Retinal pigment epithelial cell (primary cell): ENCODE measurements at regions not wholly inside any gene's neighbourhood (a gene's known extent, or its start where the extent isn't known, plus 50 kb on each side); places are given as distances from the start of the nearest gene placed in this dataset.

Source experiments
- DNase-seq: peaks from one replicate; pipeline ENCODE4 v3.0.0-alpha.2; 2010; ENCODE audit warnings: low read depth
- H3K4me3 ChIP-seq: 2 replicates; pipeline ENCODE4 v1.5.1; 2011; ENCODE audit warnings: mild to moderate bottlenecking, low read length, control low read depth, moderate library complexity
- TF ChIP-seq, protein P1 (sequence below): conservative IDR thresholded peaks from 2 replicates; pipeline ENCODE4 v1.5.1; 2011; ENCODE audit warnings: low read depth, low read length, control low read depth, inconsistent platforms

DNA sequence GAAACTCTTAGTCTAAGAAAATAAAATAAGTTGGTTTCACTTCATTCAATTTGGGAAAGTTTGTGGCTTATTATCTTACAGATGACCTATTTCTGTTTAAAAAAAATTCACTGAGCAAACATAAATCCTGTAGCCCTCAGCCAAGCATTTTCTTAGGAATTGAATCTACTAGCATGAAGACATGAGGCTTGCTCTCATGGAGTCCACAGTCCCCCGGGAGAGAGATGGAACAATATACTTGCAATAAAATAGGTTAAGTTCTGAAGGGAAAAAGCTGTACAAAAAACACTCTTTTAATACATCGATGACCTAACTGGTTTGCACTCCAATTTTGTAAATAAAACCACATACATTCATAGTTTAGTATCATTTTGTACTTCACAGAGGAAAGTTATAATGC, 642.6 kb upstream of the FAM241A start:
- TF ChIP-seq, protein P1, sequence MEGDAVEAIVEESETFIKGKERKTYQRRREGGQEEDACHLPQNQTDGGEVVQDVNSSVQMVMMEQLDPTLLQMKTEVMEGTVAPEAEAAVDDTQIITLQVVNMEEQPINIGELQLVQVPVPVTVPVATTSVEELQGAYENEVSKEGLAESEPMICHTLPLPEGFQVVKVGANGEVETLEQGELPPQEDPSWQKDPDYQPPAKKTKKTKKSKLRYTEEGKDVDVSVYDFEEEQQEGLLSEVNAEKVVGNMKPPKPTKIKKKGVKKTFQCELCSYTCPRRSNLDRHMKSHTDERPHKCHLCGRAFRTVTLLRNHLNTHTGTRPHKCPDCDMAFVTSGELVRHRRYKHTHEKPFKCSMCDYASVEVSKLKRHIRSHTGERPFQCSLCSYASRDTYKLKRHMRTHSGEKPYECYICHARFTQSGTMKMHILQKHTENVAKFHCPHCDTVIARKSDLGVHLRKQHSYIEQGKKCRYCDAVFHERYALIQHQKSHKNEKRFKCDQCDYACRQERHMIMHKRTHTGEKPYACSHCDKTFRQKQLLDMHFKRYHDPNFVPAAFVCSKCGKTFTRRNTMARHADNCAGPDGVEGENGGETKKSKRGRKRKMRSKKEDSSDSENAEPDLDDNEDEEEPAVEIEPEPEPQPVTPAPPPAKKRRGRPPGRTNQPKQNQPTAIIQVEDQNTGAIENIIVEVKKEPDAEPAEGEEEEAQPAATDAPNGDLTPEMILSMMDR: no peak
- no peak overlapping the region for H3K4me3 ChIP-seq
- DNase-seq: no peak

DNA sequence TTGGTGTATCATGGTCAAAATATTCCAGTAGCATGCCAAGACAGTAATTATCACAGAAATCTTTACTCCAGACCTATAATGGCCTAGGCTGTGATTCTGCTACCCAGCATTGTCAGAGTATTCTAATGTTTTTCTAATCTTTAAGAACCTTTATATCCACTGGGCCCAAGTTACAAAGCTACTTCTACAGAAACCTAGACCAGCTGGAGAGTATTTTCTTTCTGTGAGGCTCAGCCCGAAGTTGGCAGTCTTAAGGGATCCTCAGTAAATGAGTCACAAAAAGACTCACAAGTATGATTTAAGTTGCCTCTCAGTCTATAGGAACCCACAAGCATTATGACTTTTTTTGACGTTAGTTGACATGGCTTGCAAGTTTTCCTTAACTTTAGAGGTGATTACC, 638.5 kb upstream of the FAM241A start:
- DNase-seq: no peak
- H3K4me3 ChIP-seq: no peak overlapping the region
- TF ChIP-seq, protein P1: no peak

DNA sequence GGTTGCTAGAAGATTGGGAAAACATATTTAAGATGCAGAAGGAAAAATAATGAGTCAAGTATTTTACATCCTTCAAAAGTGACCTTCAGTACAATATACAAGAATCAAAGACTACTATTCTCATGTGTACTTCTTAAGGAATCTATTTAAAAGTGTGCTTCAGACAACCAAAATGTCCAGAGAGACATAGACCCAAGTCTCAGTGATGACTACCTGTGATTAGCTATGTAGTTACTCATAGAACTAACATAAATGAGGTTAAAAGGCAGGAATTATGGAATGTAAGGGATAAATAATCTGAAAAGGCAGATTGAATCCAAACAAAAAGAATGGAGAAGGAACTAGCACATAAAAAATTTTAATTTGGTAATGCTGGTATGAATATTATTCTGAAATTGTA, 634.7 kb upstream of the FAM241A start:
- TF ChIP-seq, protein P1: no peak
- no peak for DNase-seq
- no peak overlapping the region for H3K4me3 ChIP-seq

DNA sequence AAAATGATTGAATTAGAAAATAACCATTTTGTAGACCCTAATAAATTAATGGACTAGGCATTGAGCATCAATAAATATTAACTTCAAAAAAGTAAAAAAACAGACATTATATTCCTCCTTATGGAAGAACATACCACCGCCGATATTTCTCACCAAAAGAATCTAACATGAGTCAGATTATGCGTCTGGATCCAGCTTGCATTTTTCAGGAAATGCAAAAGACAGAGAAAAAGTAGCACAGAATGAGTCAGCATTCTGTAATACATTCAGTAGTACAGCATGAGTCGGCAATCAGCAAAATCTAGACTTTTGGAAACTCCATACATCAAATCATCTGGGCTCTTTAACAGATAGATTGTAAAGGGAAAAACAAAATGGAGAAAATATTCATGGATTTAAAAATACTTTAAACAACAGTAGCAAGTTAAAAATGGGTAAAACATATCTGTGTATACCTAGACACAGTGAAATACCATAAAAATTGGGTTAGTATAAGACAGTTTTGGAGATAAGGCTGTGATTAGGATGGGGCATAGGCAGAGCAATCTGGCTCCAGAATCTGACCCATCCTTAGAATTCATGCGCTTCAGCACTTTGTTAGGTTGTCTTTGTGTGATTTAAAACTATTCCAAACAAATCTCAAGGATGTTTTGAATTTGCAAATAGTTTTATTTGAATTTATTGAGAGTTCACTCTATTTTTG, 633.0 kb upstream of the FAM241A start:
- TF ChIP-seq, protein P1: no peak
- DNase-seq: peak; percentile 30
- no peak overlapping the region for H3K4me3 ChIP-seq

DNA sequence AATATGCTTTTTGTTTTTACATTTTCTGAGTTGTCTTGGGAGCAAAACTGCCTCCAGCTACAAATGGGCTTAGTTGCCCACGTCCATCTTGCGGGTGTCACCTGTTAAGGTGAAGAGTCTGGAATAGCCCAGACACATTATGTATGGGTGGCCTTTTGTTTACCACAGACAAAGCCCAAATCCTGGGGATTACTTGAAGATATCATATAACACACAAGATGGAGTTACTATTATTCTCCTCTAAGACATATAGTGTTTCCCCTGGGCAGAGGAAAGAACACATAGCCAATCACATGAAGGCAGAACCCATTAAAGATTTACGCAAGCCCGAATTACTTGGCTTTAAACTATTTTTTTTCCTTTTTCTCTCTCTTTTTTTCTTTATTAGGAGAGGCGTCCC, 625.6 kb upstream of the FAM241A start:
- H3K4me3 ChIP-seq: no peak overlapping the region
- no peak for DNase-seq
- TF ChIP-seq, protein P1: no peak

DNA sequence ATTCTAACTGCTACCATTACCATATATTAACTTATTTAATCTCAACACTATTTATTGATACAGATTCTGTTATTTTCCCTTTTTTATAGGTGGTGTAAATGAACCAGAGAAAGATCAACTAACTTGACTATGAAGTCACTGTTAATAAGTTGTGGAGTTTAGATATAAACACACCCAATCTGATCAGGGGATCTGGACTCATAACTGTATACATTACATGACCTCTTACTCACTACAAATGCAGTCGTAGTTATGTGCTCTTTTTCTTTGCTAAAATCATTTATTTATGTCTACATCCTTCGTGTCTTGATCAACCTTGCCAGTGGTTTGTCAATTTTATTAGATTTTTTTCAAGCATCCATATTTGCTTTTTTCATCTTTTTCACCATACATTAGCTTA, 614.8 kb upstream of the FAM241A start:
- H3K4me3 ChIP-seq: no peak overlapping the region
- TF ChIP-seq, protein P1: no peak
- DNase-seq: no peak

DNA sequence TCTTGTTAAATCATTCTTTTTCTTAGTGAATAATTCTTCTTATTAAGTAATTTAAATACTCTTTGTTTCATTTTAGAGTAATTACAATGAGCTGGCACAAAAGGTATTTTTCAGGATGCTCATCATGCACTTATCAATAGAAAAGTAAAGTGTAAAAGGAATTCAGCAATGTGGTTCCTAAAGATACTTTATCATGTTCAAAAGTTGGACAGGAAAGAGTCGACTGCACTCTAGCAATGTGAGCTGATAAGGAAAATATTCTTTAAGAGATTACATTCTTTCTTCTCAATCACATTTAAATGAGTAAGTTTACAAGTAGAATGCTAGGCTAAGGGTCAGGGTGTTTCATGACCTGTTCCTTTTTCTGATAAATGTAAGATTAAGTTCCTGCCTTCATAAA, 609.5 kb upstream of the FAM241A start:
- TF ChIP-seq, protein P1: no peak
- H3K4me3 ChIP-seq: no peak overlapping the region
- no peak for DNase-seq
